Neural crest cell (in vitro differentiated cells): ENCODE measurements at regions not wholly inside any gene's neighbourhood (a gene's known extent, or its start where the extent isn't known, plus 50 kb on each side); places are given as distances from the start of the nearest gene placed in this dataset.

Source experiments
- DNase-seq: peaks from one replicate; pipeline ENCODE4 v3.0.0; 2021; ENCODE audit warnings: low read depth, mixed read lengths, low spot score
- H3K27ac Mint-ChIP-seq: one replicate; pipeline ENCODE4 v1.8.0; 2021; ENCODE audit warnings: mild to moderate bottlenecking, mixed read lengths; ENCODE audit not compliant: unreplicated experiment
- H3K27me3 Mint-ChIP-seq: 2 replicates; pipeline ENCODE4 v1.8.0; 2021; ENCODE audit warnings: low read depth, mild to moderate bottlenecking, mixed read lengths
- H3K36me3 Mint-ChIP-seq: 2 replicates; pipeline ENCODE4 v1.8.0; 2021; ENCODE audit warnings: low read depth, mild to moderate bottlenecking, mixed read lengths
- H3K4me1 Mint-ChIP-seq: 2 replicates; pipeline ENCODE4 v1.8.0; 2021; ENCODE audit warnings: mixed read lengths
- H3K4me3 Mint-ChIP-seq: one replicate; pipeline ENCODE4 v1.8.0; 2021; ENCODE audit warnings: mild to moderate bottlenecking, mixed read lengths
- H3K9me3 Mint-ChIP-seq: 2 replicates; pipeline ENCODE4 v1.8.0; 2021; ENCODE audit warnings: mixed read lengths
- TF ChIP-seq, protein P1 (sequence below): fragments of 200-600 bp; sonication (generic); conservative IDR thresholded peaks from 2 replicates; pipeline ENCODE4 v1.5.0; 2021; ENCODE audit warnings: antibody characterized with exemption, mild to moderate bottlenecking

- Mint-ChIP-seq H3K4me1 (no peaks in the 10 kb centered on the region), H3K27ac (no peak overlapping the region)
- TF ChIP-seq, protein P1, sequence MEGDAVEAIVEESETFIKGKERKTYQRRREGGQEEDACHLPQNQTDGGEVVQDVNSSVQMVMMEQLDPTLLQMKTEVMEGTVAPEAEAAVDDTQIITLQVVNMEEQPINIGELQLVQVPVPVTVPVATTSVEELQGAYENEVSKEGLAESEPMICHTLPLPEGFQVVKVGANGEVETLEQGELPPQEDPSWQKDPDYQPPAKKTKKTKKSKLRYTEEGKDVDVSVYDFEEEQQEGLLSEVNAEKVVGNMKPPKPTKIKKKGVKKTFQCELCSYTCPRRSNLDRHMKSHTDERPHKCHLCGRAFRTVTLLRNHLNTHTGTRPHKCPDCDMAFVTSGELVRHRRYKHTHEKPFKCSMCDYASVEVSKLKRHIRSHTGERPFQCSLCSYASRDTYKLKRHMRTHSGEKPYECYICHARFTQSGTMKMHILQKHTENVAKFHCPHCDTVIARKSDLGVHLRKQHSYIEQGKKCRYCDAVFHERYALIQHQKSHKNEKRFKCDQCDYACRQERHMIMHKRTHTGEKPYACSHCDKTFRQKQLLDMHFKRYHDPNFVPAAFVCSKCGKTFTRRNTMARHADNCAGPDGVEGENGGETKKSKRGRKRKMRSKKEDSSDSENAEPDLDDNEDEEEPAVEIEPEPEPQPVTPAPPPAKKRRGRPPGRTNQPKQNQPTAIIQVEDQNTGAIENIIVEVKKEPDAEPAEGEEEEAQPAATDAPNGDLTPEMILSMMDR: no peak
These were observed 397.4 kb upstream of the ZFP42 start for GRCh38 chr4:187598196-187598595.

GRCh38 chr4:187602339-187603092 lies 393.1 kb upstream of the ZFP42 start:
- Mint-ChIP-seq H3K9me3 (peaks cover 3% of the 10 kb centered on the region), H3K4me1 (peaks cover 6% of the 10 kb centered on the region), H3K4me3 (no peak overlapping the region), H3K27ac (no peak overlapping the region), H3K27me3 (no peaks in the 10 kb centered on the region), H3K36me3 (no peaks in the 10 kb centered on the region)
- no peak for DNase-seq
- TF ChIP-seq, protein P1: no peak

More at GRCh38 chr4:187598196-187598595, 397.4 kb upstream of the ZFP42 start:
- peaks cover 3% of the 10 kb centered on the region for H3K9me3 Mint-ChIP-seq
- H3K36me3 Mint-ChIP-seq: no peaks in the 10 kb centered on the region
- DNase-seq: no peak
- no peaks in the 10 kb centered on the region for H3K27me3 Mint-ChIP-seq
- no peak overlapping the region for H3K4me3 Mint-ChIP-seq

GRCh38 chr4:187603093-187604025 lies 392.2 kb upstream of the ZFP42 start:
- Mint-ChIP-seq H3K27ac (no peak overlapping the region), H3K4me3 (no peak overlapping the region), H3K4me1 (peaks cover 6% of the 10 kb centered on the region), H3K36me3 (no peaks in the 10 kb centered on the region), H3K27me3 (no peaks in the 10 kb centered on the region), H3K9me3 (peaks cover 3% of the 10 kb centered on the region)
- TF ChIP-seq, protein P1: no peak
- no peak for DNase-seq

DNA sequence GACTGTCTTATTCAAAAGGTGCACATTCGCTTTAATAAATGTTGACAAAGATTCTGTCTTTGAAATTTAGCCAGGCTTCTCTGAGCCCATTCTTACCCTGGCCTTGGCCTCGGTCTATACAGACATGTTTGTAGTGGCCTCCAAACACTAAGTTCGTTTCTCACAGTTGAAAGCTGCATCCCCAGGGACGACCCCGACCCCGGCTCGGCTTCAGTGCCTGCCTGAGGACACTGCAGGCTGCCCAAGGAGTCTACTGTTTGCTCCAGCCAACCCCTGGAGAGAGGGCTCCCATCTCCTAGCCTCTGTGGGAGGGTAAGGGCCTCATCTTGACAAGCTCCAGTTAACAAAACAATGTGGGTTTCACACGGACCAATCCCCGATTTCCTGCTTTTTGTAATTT lies 390.6 kb upstream of the ZFP42 start:
- Mint-ChIP-seq H3K36me3 (no peaks in the 10 kb centered on the region), H3K27me3 (no peaks in the 10 kb centered on the region), H3K4me3 (no peak overlapping the region), H3K27ac (no peak overlapping the region), H3K9me3 (no peaks in the 10 kb centered on the region), H3K4me1 (peaks cover 6% of the 10 kb centered on the region)
- DNase-seq: no peak
- TF ChIP-seq, protein P1: no peak

GRCh38 chr4:187606581-187606980 lies 389.0 kb upstream of the ZFP42 start:
- no peaks in the 10 kb centered on the region for H3K9me3 Mint-ChIP-seq
- H3K27ac Mint-ChIP-seq: no peak overlapping the region
- peaks cover 6% of the 10 kb centered on the region for H3K4me1 Mint-ChIP-seq
- no peaks in the 10 kb centered on the region for H3K36me3 Mint-ChIP-seq
- no peaks in the 10 kb centered on the region for H3K27me3 Mint-ChIP-seq
- TF ChIP-seq, protein P1: peak; percentile 95
- DNase-seq: peak; percentile 11
- no peak overlapping the region for H3K4me3 Mint-ChIP-seq
